ENCODE measurements at regions not wholly inside any gene's neighbourhood (a gene's known extent, or its start where the extent isn't known, plus 50 kb on each side); places are given as distances from the start of the nearest gene placed in this dataset.
"Not testable (repeated sequence)": the region's sequence is repeated elsewhere in the genome, so short reads cannot be mapped to it uniquely, and the experiment has no call there.

DNA sequence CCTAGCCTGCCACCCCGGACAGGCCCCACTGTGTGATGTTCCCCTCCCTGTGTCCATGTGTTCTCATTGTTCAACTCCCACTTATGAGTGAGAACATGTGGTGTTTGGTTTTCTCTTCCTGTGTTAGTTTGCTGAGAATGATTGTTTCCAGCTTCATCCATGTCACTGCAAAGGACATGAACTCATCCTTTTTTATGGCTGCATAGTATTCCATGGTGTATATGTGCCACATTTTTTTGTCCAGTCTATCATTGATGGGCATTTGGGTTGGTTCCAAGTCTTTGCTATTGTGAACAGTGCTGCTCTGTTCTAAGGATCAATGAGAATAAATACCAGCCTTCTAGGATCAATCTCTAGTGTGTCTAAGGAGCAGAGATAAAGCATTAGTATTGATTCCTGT is 543.9 kb upstream of the ZNF804A start:
- DNase-seq (ENCODE audit: low spot score): not testable (repeated sequence)

DNA sequence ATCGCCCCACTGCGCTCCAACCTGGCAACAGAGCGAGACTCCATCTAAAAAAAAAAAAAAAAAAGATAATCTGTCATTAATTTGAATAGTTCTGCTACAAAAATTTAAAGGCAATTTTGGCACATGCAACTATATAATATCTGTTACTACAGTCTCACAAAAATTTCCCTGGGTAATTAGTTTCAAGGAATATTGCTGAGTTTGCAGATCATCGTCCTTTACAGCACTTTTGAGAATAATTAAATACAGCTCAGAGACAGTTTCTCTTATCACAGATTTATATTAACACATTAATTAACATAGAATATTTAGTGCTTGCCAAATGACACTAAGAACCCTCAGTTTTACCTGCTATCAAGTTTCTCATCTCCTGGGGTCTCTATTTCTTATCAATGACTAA is 540.4 kb upstream of the ZNF804A start:
- no peak for DNase-seq (ENCODE audit: low spot score)

DNA sequence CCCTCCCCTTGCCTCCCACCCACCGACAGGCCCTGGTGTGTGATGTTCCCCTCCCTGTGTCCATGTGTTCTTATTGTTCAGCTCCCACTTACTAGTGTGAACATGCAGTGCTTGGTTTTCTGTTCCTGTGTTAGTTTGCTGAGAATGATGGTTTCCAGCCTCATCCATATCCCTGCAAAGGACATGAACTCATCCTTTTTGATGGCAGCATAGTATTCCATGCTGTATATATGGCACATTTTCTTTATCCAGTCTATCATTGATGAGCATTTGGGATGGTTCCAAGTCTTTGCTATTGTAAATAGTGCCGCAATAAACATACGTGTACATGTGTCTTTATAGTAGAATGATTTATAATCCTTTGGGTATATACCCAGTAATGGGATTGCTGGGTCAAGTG is 538.1 kb upstream of the ZNF804A start:
- DNase-seq (ENCODE audit: low spot score): not testable (repeated sequence)

- DNase-seq (ENCODE audit: low spot score): no peak
These were observed 530.8 kb upstream of the ZNF804A start for GRCh38 chr2:184067502-184067901.

- no peak for DNase-seq (ENCODE audit: low spot score)
These were observed 525.9 kb upstream of the ZNF804A start for GRCh38 chr2:184072470-184072869.

GRCh38 chr2:184078496-184078895 is 519.8 kb upstream of the ZNF804A start:
- DNase-seq (ENCODE audit: low spot score): no peak

DNA sequence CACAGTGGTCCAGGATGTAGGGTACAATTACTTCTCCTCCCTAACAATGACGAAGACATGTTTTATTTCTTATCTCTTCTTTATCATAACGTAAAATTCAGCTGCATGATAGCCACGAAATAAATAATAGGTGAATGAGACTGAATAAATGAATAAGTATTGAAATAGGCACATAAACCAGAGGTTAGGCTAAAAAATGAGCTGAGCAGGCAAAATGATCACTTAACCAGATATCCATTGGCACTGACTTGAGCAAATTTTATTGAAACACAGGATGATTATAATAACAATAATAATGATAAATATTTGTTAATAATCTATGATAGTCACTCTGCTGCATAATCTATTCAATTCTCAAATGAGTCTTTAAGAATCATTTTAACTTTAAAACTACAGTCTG is 506.9 kb upstream of the ZNF804A start:
- DNase-seq (ENCODE audit: low spot score): no peak

DNA sequence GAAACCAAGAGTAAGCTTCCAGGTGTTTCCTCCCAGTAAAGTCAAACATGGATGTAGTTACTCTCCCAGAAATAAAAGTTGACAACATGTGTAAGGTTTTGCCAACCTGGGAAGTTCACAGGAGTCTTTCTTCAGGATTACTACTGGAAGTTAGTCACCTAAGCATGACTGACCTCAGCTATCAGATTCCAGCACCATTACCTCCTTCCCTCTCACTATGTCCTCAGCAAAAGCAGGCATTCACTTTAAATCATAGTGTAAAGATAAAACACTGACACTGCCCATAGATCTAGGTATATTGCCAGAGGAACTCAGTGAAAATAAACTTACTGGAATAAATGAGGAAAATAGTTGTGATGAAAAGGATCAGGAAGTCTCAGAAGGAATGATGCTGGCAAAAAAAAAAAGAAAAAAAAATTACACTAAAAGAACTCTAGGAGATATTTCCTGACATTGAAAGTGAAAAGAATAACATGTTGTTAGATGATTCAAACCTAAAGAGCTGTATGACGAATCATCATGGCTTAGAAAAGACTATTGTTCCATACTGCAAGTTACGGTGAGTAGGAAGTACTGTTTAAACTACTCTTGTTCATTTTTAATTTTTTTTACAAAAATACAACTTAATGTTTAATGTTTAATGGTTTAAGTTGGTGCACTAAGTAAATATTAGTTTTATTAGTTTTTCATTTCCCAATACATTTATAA is 484.5 kb upstream of the ZNF804A start:
- DNase-seq (ENCODE audit: low spot score): no peak

- no peak for DNase-seq (ENCODE audit: low spot score)
These were observed 483.9 kb upstream of the ZNF804A start for GRCh38 chr2:184114439-184114838.

GRCh38 chr2:184119989-184120800 is 478.1 kb upstream of the ZNF804A start:
- DNase-seq (ENCODE audit: low spot score): no peak

DNA sequence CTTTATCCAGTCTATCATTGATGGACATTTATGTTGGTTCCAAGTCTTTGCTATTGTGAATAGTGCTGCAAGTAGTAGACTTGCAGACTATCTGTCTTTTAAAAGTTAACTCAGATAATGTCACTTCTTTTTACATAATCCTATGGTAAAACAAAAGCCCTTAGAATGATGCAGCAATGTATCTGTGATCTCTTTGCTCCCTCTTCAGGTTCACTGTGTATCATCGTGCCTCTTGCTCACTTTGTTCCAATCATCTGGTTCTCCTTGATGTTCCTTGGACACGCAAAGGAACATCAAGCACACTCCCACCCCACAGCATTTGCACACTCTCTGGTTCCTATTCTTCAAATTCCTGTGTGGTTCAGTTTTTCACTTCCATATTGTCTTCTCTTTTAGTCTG is 472.5 kb upstream of the ZNF804A start:
- DNase-seq (ENCODE audit: low spot score): no peak

DNA sequence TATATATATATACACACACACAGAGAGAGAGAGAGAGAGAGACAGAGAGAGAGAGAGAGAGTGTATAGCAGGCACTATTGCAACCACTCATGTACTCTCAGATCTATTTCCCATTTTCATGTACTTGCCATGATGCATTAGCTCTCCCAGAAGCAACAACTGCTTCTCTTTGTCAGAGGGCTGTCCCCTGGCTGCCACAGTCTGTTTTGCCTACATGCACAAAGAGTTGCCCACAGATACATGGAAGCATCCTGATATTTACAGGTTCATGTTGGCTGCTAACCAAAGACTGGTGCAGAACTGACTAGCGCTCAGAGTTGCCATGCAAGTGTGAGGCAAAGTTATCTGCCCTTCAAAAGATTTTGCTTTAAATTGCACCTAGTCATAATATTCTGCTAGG is 469.3 kb upstream of the ZNF804A start:
- DNase-seq (ENCODE audit: low spot score): no peak

GRCh38 chr2:184137955-184138354 is 460.4 kb upstream of the ZNF804A start:
- no peak for DNase-seq (ENCODE audit: low spot score)

DNA sequence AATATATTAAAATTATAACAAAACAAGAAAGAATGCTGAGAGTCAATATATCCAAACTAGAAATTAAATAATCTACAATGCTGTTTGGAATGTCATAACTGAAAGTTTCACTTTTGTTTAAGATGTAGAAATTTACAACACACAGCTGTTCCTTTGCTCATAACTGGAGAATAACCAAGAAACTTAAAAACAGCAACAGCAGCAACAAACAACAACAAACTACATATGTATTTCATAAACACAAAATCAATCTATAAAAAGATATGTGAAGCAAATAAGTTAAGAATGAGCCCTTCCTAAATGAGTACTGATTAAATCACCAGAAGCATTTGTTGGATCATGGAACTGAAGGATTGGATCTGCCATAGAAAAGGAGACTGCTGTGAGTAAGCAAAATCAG is 456.5 kb upstream of the ZNF804A start:
- no peak for DNase-seq (ENCODE audit: low spot score)

- DNase-seq (ENCODE audit: low spot score): no peak
These were observed 443.9 kb upstream of the ZNF804A start for GRCh38 chr2:184154438-184154837.

DNA sequence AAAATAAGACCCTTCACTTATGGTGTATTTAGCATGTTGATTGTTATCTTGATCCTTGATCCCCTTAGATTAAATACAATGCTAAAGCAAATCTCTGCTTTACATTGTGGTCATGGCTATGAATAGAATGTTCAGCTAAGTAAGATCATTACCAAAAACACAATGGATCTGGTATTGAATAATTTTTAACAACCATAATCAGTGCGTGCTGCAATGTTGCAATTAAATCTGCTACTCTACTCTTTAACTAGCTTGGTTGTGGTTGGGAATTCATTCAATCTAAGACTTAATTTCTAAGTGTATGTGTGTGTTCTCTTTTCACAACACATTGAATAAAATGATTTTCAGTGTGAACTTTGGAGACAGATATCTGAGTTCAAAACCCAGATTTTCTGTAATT is 442.5 kb upstream of the ZNF804A start:
- no peak for DNase-seq (ENCODE audit: low spot score)

- no peak for DNase-seq (ENCODE audit: low spot score)
These were observed 441.2 kb upstream of the ZNF804A start for GRCh38 chr2:184157141-184157540.

DNA sequence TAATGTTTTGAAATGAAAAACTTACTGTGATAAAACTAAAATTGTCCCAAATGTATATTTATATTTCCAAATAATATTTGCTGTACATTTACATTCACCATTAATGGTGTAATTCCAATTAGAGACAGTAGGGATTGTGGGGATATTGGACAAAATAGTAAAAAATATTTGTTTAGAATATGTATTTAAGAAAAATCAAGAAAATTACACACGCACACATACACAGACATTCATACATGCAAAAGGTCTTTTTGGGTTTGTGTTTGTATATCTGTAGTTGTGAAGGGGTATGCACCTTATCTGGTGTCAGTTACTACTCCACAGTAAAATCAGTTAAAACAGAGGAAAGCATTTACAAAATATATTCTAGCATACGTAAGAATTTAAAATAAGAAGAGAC is 435.9 kb upstream of the ZNF804A start:
- DNase-seq (ENCODE audit: low spot score): no peak

- not testable (repeated sequence) for DNase-seq (ENCODE audit: low spot score)
These were observed 429.5 kb upstream of the ZNF804A start for GRCh38 chr2:184168823-184169222.

DNA sequence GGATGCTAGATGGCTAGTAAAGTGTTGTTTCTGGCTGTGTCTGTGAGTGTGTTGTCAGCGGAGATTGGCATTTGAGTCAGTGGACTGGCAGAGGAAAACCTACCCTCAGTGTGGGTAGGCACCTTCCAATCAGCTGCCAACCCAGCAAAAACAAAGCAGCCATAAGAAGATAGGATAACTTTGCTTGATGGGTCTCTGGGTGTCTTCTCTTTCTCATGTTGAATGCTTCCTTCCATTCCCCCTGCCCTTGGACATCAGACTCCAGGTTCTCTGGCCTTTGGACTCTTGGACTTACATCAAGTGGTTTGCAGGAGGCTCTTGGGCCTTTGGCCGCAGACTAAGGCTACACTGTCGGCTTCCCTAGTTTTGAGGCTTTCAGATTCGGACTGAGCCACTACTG is 429.0 kb upstream of the ZNF804A start:
- DNase-seq (ENCODE audit: low spot score): no peak

DNA sequence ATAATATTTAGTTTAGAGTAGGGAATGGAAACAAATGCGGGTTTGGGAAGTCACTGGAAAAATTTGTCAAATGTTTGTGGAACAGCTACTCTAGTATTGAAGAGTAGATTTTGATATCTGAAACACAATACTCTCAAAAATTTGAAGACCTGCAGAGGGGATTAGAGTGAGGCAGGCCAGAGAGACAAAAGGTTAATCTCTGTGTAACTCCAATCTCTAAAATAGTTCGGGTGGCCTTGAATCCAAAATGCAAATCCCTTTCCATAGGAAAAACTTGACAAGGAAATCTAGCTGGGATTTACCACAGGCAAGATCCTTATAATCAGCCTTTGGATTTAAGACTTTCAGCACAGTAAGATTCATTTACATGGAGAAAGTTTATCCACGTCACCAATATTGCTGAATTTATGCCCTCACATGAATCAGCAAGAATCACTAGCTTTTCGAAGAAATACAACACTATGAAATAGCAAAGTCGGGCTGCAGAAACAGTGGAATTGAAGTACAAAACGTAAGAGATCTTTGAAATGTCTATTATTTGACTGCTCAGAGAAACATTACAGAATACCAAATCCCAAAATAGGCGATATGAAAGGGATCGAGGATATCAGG is 423.7 kb upstream of the ZNF804A start:
- DNase-seq (ENCODE audit: low spot score): no peak

DNA sequence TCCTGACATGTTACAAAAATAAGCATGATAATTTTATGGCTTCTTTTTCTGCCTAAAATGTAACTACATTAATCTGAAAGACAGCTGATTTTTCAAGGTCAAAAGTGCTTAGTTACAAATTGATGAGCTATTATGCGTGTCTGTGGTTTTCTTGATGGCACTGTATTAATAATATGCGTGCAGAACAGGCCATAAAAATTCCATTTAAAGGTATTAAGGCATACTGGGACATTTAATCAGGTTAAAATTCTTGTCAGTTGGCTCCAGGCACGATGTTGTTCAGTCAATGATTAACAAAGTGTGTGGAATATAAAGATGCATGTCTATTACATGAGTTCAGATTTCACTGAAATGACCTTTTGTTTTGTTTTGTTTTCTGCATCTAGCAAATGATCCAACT is 420.1 kb upstream of the ZNF804A start:
- no peak for DNase-seq (ENCODE audit: low spot score)

Measured in mesenteric fat pad (tissue), 1 donor.